Ascending aorta (tissue), 2 donors: ENCODE measurements at regions not wholly inside any gene's neighbourhood (a gene's known extent, or its start where the extent isn't known, plus 50 kb on each side); places are given as distances from the start of the nearest gene placed in this dataset.

Source experiments
- DNase-seq, 2 donors: peaks; one replicate each; pipeline ENCODE4 v3.0.0-alpha.2; 2019; ENCODE audit warnings: low spot score in 2 of 2
- H3K27ac ChIP-seq, 2 donors: fragments of 200-600 bp; sonication (generic); one replicate each; pipeline ENCODE4 v1.5.1; 2016 to 2017; ENCODE audit warnings: mild to moderate bottlenecking in 1 of 2
- H3K27me3 ChIP-seq: fragments of 200-600 bp; sonication (generic); one replicate; pipeline ENCODE4 v1.5.1; 2017
- H3K36me3 ChIP-seq, 2 donors: fragments of 200-600 bp; sonication (generic); one replicate each; pipeline ENCODE4 v1.5.1; 2016
- H3K4me1 ChIP-seq, 2 donors: fragments of 200-600 bp; sonication (generic); one replicate each; pipeline ENCODE4 v1.5.1; 2016 to 2017; ENCODE audit warnings: mild to moderate bottlenecking in 1 of 2
- H3K4me3 ChIP-seq, 2 donors: fragments of 200-600 bp; sonication (generic); one replicate each; pipeline ENCODE4 v1.5.1; 2016 to 2017; ENCODE audit warnings: mild to moderate bottlenecking in 1 of 2
- H3K9me3 ChIP-seq, 2 donors: fragments of 200-600 bp; sonication (generic); one replicate each; pipeline ENCODE4 v1.5.1; 2016
- intact Hi-C: fragments of 100-400 bp; cut with DNase I; formaldehyde crosslinking; loops from one replicate; pipeline ENCODE4 v1.15.1; 2023
- TF ChIP-seq, protein P1 (sequence below), 3 experiments: fragments of 200-600 bp in 2 of 3; fragments of 450-650 bp in 1 of 3; sonication (generic) in 2 of 3; IDR thresholded peaks; one replicate each; pipeline ENCODE4 v1.5.1; 2016 to 2019; ENCODE audit warnings: antibody characterized with exemption in 3 of 3, mild to moderate bottlenecking in 1 of 3, moderate library complexity in 1 of 3

DNA sequence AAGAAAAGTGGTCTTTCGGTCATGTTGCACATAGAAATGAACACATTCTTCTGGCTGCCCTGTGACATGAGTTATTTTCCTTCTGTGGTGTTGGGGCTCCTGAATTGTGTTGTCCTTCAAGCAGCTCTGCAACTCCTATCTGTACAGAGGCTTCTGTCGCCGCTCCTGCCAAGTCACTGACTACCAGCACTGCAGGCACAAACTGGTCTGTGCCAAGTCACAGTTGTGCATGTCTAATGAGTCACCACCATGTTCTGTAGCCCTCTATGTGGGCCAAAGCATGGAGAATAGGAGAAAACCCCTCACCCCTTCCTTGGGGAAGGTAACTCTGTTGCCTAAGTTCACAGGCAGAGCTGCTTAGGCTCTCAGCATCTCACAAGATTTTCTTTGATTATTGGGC is 283.3 kb downstream of the RPL10L start:
- intact Hi-C loops, result no loop called here
- no peak overlapping the region for H3K4me3 ChIP-seq
- no peaks in the 10 kb centered on the region for H3K27me3 ChIP-seq
- DNase-seq, result no peak
- no peaks in the 10 kb centered on the region for H3K4me1 ChIP-seq
- no peaks in the 10 kb centered on the region for H3K9me3 ChIP-seq
- TF ChIP-seq, protein P1, sequence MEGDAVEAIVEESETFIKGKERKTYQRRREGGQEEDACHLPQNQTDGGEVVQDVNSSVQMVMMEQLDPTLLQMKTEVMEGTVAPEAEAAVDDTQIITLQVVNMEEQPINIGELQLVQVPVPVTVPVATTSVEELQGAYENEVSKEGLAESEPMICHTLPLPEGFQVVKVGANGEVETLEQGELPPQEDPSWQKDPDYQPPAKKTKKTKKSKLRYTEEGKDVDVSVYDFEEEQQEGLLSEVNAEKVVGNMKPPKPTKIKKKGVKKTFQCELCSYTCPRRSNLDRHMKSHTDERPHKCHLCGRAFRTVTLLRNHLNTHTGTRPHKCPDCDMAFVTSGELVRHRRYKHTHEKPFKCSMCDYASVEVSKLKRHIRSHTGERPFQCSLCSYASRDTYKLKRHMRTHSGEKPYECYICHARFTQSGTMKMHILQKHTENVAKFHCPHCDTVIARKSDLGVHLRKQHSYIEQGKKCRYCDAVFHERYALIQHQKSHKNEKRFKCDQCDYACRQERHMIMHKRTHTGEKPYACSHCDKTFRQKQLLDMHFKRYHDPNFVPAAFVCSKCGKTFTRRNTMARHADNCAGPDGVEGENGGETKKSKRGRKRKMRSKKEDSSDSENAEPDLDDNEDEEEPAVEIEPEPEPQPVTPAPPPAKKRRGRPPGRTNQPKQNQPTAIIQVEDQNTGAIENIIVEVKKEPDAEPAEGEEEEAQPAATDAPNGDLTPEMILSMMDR (IDR thresholded peaks at IDR 0.05), result no peak
- H3K36me3 ChIP-seq, result no peaks in the 10 kb centered on the region
- no peak overlapping the region for H3K27ac ChIP-seq

DNA sequence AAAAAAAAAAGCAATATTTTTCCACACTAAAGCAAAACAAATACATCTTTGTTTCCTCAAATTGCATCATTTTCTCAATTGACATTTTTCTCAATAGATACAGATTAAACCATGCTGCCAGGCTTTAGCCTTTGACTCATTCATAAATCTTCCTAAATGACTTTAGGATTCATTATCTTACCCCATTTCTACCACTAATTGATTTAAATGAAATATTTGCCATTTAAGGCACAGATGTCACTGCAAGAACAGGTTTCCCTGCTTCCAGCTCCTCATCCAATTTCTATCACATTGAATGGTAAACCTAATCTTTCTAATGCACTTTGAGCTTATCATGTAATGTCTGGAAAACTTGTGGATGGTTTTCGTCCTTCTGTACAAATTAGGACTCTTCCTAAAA is 298.7 kb downstream of the RPL10L start:
- Histone ChIP-seq H3K27me3 (no peaks in the 10 kb centered on the region), H3K27ac (no peak overlapping the region), H3K4me3 (no peak overlapping the region), H3K36me3 (no peaks in the 10 kb centered on the region), H3K9me3 (no peaks in the 10 kb centered on the region), H3K4me1 (no peaks in the 10 kb centered on the region)
- intact Hi-C loops, result no loop called here
- TF ChIP-seq, protein P1 (IDR thresholded peaks at IDR 0.05), result no peak
- no peak for DNase-seq

DNA sequence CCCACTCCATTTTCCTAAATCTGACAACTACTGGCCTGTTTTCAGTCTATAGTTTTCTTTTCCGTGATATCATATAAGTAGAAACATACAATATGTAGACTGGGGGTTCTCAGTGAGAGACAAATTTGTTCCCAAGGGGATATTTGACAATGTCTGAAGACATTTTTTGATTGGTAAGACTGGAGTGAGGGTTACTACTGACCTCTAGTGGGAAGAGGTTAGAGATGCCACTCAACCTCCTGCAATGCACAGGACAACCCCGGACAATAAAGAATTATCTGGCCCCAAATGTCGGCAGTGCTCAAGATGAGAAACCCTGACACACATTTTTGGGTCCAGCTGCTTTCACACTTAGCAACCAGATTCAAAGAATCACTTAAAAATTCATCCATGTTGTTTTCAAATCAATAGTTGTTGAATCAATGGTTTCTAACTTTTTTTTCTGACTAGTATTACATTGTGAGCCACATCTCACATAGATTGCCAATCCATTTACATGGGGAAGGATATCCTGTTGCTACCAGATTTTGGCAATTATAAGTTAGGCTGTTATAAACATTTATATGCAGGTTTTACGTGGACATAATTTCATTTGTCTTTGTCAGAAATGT is 307.1 kb downstream of the RPL10L start:
- no peaks in the 10 kb centered on the region for H3K4me1 ChIP-seq
- no peaks in the 10 kb centered on the region for H3K9me3 ChIP-seq
- H3K36me3 ChIP-seq, result no peaks in the 10 kb centered on the region
- TF ChIP-seq, protein P1 (IDR thresholded peaks at IDR 0.05), result no peak
- no peaks in the 10 kb centered on the region for H3K27me3 ChIP-seq
- no peak overlapping the region for H3K4me3 ChIP-seq
- DNase-seq, result no peak
- no peak overlapping the region for H3K27ac ChIP-seq
- intact Hi-C loops, result no loop called here

DNA sequence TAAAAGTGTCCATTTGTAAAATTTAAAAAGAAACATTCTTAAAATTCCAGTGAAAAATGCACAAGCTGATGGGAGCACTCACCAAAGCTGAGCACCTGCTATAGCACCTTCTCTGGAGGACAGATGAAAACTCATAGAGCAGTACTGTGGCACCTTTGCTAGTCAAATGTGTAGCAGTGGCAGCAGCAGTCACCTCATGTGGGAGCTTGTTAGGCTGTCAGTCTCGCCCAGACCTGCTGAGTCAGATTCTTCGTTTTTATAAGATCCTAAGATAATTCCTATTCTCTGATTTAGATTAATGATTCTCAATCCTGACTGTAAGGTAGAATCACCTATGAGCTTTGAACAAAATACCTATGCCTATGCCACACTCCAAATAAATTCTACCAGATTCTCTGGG is 325.8 kb downstream of the RPL10L start:
- H3K4me1 ChIP-seq, result no peaks in the 10 kb centered on the region
- H3K27ac ChIP-seq, result no peak overlapping the region
- intact Hi-C loops, result no loop called here
- no peak for DNase-seq
- no peak overlapping the region for H3K4me3 ChIP-seq
- H3K9me3 ChIP-seq, result no peaks in the 10 kb centered on the region
- H3K27me3 ChIP-seq, result no peaks in the 10 kb centered on the region
- H3K36me3 ChIP-seq, result no peaks in the 10 kb centered on the region
- TF ChIP-seq, protein P1 (IDR thresholded peaks at IDR 0.05), result no peak

DNA sequence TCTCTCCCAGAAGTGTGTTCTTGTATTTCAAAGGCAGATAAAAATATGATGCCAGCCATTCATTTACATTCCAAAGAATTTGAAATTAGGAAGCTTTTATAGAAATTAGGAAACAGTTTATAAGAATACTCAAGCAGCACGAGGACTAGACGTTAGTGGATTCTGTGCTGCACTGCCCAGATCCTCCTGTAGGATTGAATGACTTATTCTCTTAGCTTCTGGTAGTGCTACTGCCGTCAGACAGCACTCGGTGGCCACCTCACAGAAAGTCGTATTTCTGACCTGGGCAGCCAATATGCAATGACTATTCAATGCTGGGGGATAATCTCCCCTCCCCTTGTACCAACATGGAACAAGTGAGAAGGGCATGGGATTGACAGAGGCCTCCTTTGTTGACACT is 326.4 kb downstream of the RPL10L start:
- intact Hi-C loops, result no loop called here

More for the DNA sequence above, 326.4 kb downstream of the RPL10L start:
- no peak overlapping the region for H3K27ac ChIP-seq
- H3K27me3 ChIP-seq, result no peaks in the 10 kb centered on the region
- no peaks in the 10 kb centered on the region for H3K4me1 ChIP-seq
- H3K4me3 ChIP-seq, result no peak overlapping the region
- no peaks in the 10 kb centered on the region for H3K9me3 ChIP-seq
- no peak for DNase-seq
- TF ChIP-seq, protein P1 (IDR thresholded peaks at IDR 0.05), result no peak
- no peaks in the 10 kb centered on the region for H3K36me3 ChIP-seq
